ENCODE measurements at regions not wholly inside any gene's neighbourhood (a gene's known extent, or its start where the extent isn't known, plus 50 kb on each side); places are given as distances from the start of the nearest gene placed in this dataset.

GRCh38 chr4:65193985-65194384 lies 476.3 kb downstream of the EPHA5 start:
- intact Hi-C loops (cut with DNase I), result no loop called here
- Histone ChIP-seq H3K4me1 (no peaks in the 10 kb centered on the region), H3K36me3 (no peaks in the 10 kb centered on the region), H3K4me3 (replicated peaks in 1 of 3) (no peak overlapping the region), H3K27ac (no peak overlapping the region), H3K27me3 (no peaks in the 10 kb centered on the region), H3K9me3 (no peaks in the 10 kb centered on the region)
- DNase-seq, result no peak
- 81 to 82% methylated on average over 7 of the region's 7 CpGs for WGBS, 2 donors
- no peak for TF ChIP-seq CTCF (IDR thresholded peaks at IDR 0.05)
- TF ChIP-seq POLR2A (IDR thresholded peaks at IDR 0.05), result no peak

GRCh38 chr4:65190780-65191179 lies 479.5 kb downstream of the EPHA5 start:
- no peak for TF ChIP-seq CTCF (IDR thresholded peaks at IDR 0.05)
- no peak for TF ChIP-seq POLR2A (IDR thresholded peaks at IDR 0.05)
- no peak for DNase-seq
- no peaks in the 10 kb centered on the region for H3K27me3 ChIP-seq
- no peak overlapping the region for H3K27ac ChIP-seq
- H3K36me3 ChIP-seq, result no peaks in the 10 kb centered on the region
- H3K4me1 ChIP-seq, result no peaks in the 10 kb centered on the region
- H3K9me3 ChIP-seq, result no peaks in the 10 kb centered on the region
- intact Hi-C loops (cut with DNase I), result no loop called here
- H3K4me3 ChIP-seq (replicated peaks in 1 of 3), result no peak overlapping the region
- 98 to 99% methylated on average over 2 of the region's 2 CpGs for WGBS, 2 donors

DNA sequence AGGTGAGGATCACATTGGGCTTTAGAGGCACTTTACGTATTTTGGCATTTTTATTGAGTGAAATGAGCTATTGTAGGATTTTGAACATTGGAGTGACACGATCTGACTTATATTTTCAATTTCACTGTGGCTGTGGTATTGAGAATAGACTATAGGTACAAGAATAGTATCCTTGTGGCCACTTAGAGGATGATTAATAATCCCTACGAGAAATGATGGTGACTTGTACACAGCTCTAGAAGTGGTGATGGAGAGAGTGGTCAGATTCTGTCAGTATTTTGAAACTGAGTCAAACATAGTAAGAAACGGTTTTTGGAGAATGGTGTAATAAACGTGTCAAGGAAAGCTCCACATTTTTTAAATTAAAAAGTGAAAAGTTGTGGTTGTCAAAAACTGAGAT lies 494.7 kb downstream of the EPHA5 start:
- no peak for DNase-seq
- Histone ChIP-seq H3K4me1 (no peaks in the 10 kb centered on the region), H3K4me3 (replicated peaks in 1 of 3) (no peak overlapping the region), H3K9me3 (no peaks in the 10 kb centered on the region), H3K27me3 (no peaks in the 10 kb centered on the region), H3K27ac (no peak overlapping the region), H3K36me3 (no peaks in the 10 kb centered on the region)
- 83 to 85% methylated on average over 5 of the region's 5 CpGs for WGBS, 2 donors
- intact Hi-C loops (cut with DNase I), result no loop called here
- no peak for TF ChIP-seq POLR2A (IDR thresholded peaks at IDR 0.05)
- no peak for TF ChIP-seq CTCF (IDR thresholded peaks at IDR 0.05)

DNA sequence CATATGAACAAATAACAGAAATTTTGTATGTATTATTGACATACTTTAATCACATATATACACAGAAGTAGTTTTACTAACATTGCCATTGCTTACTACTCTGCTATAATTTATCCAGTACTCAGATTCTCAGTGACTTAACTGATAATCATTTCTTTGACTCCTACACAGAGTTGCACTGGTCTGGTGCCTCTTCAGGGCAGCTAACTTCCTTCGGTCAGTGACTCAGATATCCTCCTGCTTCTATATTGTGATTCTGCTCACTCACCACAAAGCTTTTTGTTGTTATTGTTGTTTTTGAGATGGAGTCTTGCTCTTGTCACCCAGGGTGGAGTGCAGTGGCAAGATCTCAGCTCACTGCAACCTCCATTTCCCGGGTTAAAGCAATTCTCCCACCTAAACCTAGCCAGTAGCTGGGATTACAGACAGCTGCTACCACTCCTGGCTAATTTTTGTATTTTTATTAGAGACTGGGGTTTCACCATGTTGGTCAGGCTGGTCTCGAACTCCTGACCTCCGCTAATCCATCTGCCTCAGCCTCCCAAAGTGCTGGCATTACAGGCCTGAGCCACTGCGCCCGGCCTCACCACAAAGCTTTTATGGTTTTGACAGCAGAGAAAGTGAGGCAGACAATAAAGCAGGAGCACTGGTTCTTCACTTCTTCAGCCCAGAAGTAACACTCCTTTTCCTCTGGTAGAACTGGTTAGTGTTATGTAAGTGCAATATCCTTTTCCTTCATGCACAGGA lies 499.3 kb downstream of the EPHA5 start:
- intact Hi-C loops (cut with DNase I), result no loop called here
- Histone ChIP-seq H3K4me3 (replicated peaks in 1 of 3) (no peak overlapping the region), H3K27me3 (no peaks in the 10 kb centered on the region), H3K36me3 (no peaks in the 10 kb centered on the region), H3K4me1 (no peaks in the 10 kb centered on the region), H3K27ac (no peak overlapping the region), H3K9me3 (no peaks in the 10 kb centered on the region)
- no peak for TF ChIP-seq CTCF (IDR thresholded peaks at IDR 0.05)
- no peak for TF ChIP-seq POLR2A (IDR thresholded peaks at IDR 0.05)
- no peak for DNase-seq
- WGBS, 2 donors, result 89 to 92% methylated on average over 6 of the region's 6 CpGs

DNA sequence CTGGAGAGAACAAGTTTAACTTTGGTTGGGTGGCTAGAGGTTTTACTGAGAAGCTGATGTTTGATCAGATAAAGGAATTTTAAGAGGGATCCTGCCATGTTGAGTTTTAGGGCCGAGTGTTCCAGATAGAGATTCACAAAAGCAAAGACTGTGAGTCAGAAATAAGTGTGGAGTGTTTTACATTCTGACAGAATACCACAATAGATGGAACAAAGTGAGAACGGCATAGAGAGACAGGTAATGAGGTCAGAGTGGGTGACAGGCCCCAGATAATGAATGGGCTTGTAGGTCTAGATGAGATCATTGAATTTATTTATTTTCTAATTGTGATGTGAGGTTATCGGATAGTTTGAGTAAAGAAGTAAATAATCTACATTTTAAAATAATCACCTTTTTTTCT lies 502.6 kb downstream of the EPHA5 start:
- Histone ChIP-seq H3K27me3 (no peaks in the 10 kb centered on the region), H3K4me1 (no peaks in the 10 kb centered on the region), H3K36me3 (no peaks in the 10 kb centered on the region), H3K9me3 (no peaks in the 10 kb centered on the region), H3K27ac (no peak overlapping the region), H3K4me3 (replicated peaks in 1 of 3) (no peak overlapping the region)
- no peak for DNase-seq
- intact Hi-C loops (cut with DNase I), result no loop called here
- WGBS, 2 donors, result 71 to 72% methylated on average over 3 of the region's 3 CpGs
- TF ChIP-seq POLR2A (IDR thresholded peaks at IDR 0.05), result no peak
- TF ChIP-seq CTCF (IDR thresholded peaks at IDR 0.05), result no peak
